Breast epithelium (tissue), 4 donors: ENCODE measurements at regions not wholly inside any gene's neighbourhood (a gene's known extent, or its start where the extent isn't known, plus 50 kb on each side); places are given as distances from the start of the nearest gene placed in this dataset.
"Not testable (repeated sequence)": the region's sequence is repeated elsewhere in the genome, so short reads cannot be mapped to it uniquely, and the experiment has no call there.

ENCODE experiments used
- DNase-seq, 2 donors: peaks; one replicate each; pipeline ENCODE4 v3.0.0-alpha.2; 2019; ENCODE audit warnings: low spot score in 2 of 2
- H3K27ac ChIP-seq, 2 donors: fragments of 200-600 bp; sonication (generic) in 1 of 2; one replicate each; pipeline ENCODE4 v1.5.1; 2016 to 2019; ENCODE audit warnings: mild to moderate bottlenecking in 1 of 2
- H3K27me3 ChIP-seq, 2 donors: fragments of 200-600 bp; sonication (generic) in 1 of 2; one replicate each; pipeline versions ENCODE4 v1.5.1 to v1.6.0; 2017 to 2019; ENCODE audit warnings: control low read depth in 1 of 2, mild to moderate bottlenecking in 1 of 2
- H3K36me3 ChIP-seq: fragments of 200-600 bp; one replicate; pipeline ENCODE4 v1.5.1; 2019
- H3K4me1 ChIP-seq, 2 donors: fragments of 200-600 bp; sonication (generic); one replicate each; pipeline ENCODE4 v1.5.1; 2016 to 2019; ENCODE audit warnings: control low read depth in 1 of 2
- H3K4me3 ChIP-seq, 3 donors: fragments of 200-600 bp; sonication (generic); 1 replicate in 2 of 3; 2 replicates in 1 of 3; pipeline ENCODE4 v1.5.1; 2016 to 2019; ENCODE audit warnings: mild to moderate bottlenecking in 3 of 3, moderate library complexity in 2 of 3
- H3K9me3 ChIP-seq, 2 donors: fragments of 200-600 bp; sonication (generic) in 1 of 2; one replicate each; pipeline ENCODE4 v1.5.1; 2016 to 2019; ENCODE audit warnings: control low read depth in 1 of 2
- CTCF ChIP-seq, 3 donors: fragments of 450-650 bp; IDR thresholded peaks; one replicate each; pipeline ENCODE4 v1.5.1; 2016 to 2017; ENCODE audit warnings: antibody characterized with exemption in 3 of 3, mild to moderate bottlenecking in 3 of 3, moderate library complexity in 3 of 3
- POLR2A ChIP-seq: fragments of 450-650 bp; IDR thresholded peaks from one replicate; pipeline ENCODE4 v1.6.1; 2016; ENCODE audit warnings: antibody characterized with exemption, mild to moderate bottlenecking, moderate library complexity
- POLR2AphosphoS5 ChIP-seq, 3 donors: sonication (generic); formaldehyde crosslinking; IDR thresholded peaks; one replicate each; pipeline ENCODE4 v1.6.1; 2017; ENCODE audit warnings: antibody characterized with exemption in 3 of 3
- intact Hi-C: fragments of 100-400 bp; cut with DNase I; formaldehyde crosslinking; loops from one replicate; pipeline ENCODE4 v1.15.1; 2023; ENCODE audit warnings: low total_unique reads

- no peaks in the 10 kb centered on the region for H3K9me3 ChIP-seq
- no peaks in the 10 kb centered on the region for H3K36me3 ChIP-seq
- H3K27me3 ChIP-seq: no peaks in the 10 kb centered on the region
- no peak overlapping the region for H3K4me3 ChIP-seq
- TF ChIP-seq POLR2A (no peak), POLR2AphosphoS5 (IDR thresholded peaks at IDR 0.05) (no peak), CTCF (IDR thresholded peaks at IDR 0.05) (no peak)
- no peak overlapping the region for H3K27ac ChIP-seq
- no peaks in the 10 kb centered on the region for H3K4me1 ChIP-seq
- intact Hi-C loops: no loop called here
- no peak for DNase-seq
Measured at GRCh38 chr9:119877306-119877705, 508.1 kb upstream of the BRINP1 start.

GRCh38 chr9:119873877-119874276 lies 504.6 kb upstream of the BRINP1 start:
- Histone ChIP-seq H3K9me3 (no peaks in the 10 kb centered on the region), H3K36me3 (no peaks in the 10 kb centered on the region), H3K27ac (no peak overlapping the region), H3K4me3 (no peak overlapping the region), H3K4me1 (no peaks in the 10 kb centered on the region), H3K27me3 (no peaks in the 10 kb centered on the region)
- no peak for DNase-seq
- intact Hi-C loops: no loop called here
- no peak for TF ChIP-seq POLR2A
- no peak for TF ChIP-seq CTCF (IDR thresholded peaks at IDR 0.05)
- no peak for TF ChIP-seq POLR2AphosphoS5 (IDR thresholded peaks at IDR 0.05)

- H3K27ac ChIP-seq, intact Hi-C loops, H3K4me1 ChIP-seq, H3K36me3 ChIP-seq, H3K9me3 ChIP-seq, H3K27me3 ChIP-seq, H3K4me3 ChIP-seq, DNase-seq: not testable (repeated sequence)
Measured at GRCh38 chr9:119870251-119870650, 501.0 kb upstream of the BRINP1 start.

- Histone ChIP-seq H3K36me3 (no peaks in the 10 kb centered on the region), H3K27ac (no peak overlapping the region), H3K4me1 (no peaks in the 10 kb centered on the region), H3K27me3 (no peaks in the 10 kb centered on the region), H3K9me3 (no peaks in the 10 kb centered on the region), H3K4me3 (no peak overlapping the region)
- TF ChIP-seq POLR2A (no peak), POLR2AphosphoS5 (IDR thresholded peaks at IDR 0.05) (no peak), CTCF (IDR thresholded peaks at IDR 0.05) (no peak)
- peak; percentile 18 to 76 for DNase-seq
- intact Hi-C loops: no loop called here
Measured at GRCh38 chr9:119868694-119869093, 499.5 kb upstream of the BRINP1 start.

GRCh38 chr9:119861842-119862241 lies 492.6 kb upstream of the BRINP1 start:
- Histone ChIP-seq H3K4me3 (no peak overlapping the region), H3K9me3 (no peaks in the 10 kb centered on the region), H3K36me3 (no peaks in the 10 kb centered on the region), H3K4me1 (no peaks in the 10 kb centered on the region), H3K27ac (no peak overlapping the region), H3K27me3 (peaks cover 0 to 5% of the 10 kb centered on the region in 2 donors)
- TF ChIP-seq POLR2A (no peak), CTCF (IDR thresholded peaks at IDR 0.05) (no peak), POLR2AphosphoS5 (IDR thresholded peaks at IDR 0.05) (no peak)
- intact Hi-C loops: no loop called here
- DNase-seq: no peak

- no peaks in the 10 kb centered on the region for H3K9me3 ChIP-seq
- DNase-seq: no peak
- peaks cover 0 to 5% of the 10 kb centered on the region in 2 donors for H3K27me3 ChIP-seq
- H3K27ac ChIP-seq: no peak overlapping the region
- intact Hi-C loops: no loop called here
- H3K36me3 ChIP-seq: no peaks in the 10 kb centered on the region
- H3K4me3 ChIP-seq: no peak overlapping the region
- no peaks in the 10 kb centered on the region for H3K4me1 ChIP-seq
- no peak for TF ChIP-seq POLR2A
- no peak for TF ChIP-seq POLR2AphosphoS5 (IDR thresholded peaks at IDR 0.05)
- no peak for TF ChIP-seq CTCF (IDR thresholded peaks at IDR 0.05)
Measured at GRCh38 chr9:119859128-119859527, 489.9 kb upstream of the BRINP1 start.
